Vagina (tissue), 2 donors: ENCODE measurements at regions not wholly inside any gene's neighbourhood (a gene's known extent, or its start where the extent isn't known, plus 50 kb on each side); places are given as distances from the start of the nearest gene placed in this dataset.

Experiments used
- DNase-seq, 2 donors: peaks; one replicate each; pipeline ENCODE4 v3.0.0-alpha.2; 2017; ENCODE audit errors: extremely low spot score in 2 of 2
- H3K27ac ChIP-seq: fragments of 200-600 bp; sonication (generic); one replicate; pipeline ENCODE4 v1.5.1; 2019
- H3K27me3 ChIP-seq: fragments of 200-600 bp; sonication (generic); one replicate; pipeline ENCODE4 v1.5.1; 2019
- H3K36me3 ChIP-seq, 2 donors: fragments of 200-600 bp; sonication (generic); one replicate each; pipeline ENCODE4 v1.5.1; 2017 to 2019
- H3K4me1 ChIP-seq: fragments of 200-600 bp; sonication (generic); one replicate; pipeline ENCODE4 v1.5.1; 2019
- H3K4me3 ChIP-seq, 2 donors: fragments of 200-600 bp; sonication (generic); 1 replicate in 1 of 2; 2 replicates in 1 of 2; pipeline ENCODE4 v1.5.1; 2016 to 2019
- H3K9me3 ChIP-seq: fragments of 200-600 bp; sonication (generic); one replicate; pipeline ENCODE4 v1.5.1; 2019
- CTCF ChIP-seq, 3 experiments: fragments of 450-650 bp in 2 of 3; fragments of 200-600 bp in 1 of 3; sonication (generic) in 1 of 3; IDR thresholded peaks; one replicate each; pipeline ENCODE4 v1.5.1; 2017 to 2019; ENCODE audit warnings: antibody characterized with exemption in 3 of 3, mild to moderate bottlenecking in 2 of 3, moderate library complexity in 2 of 3
- POLR2A ChIP-seq, 2 donors: fragments of 450-650 bp; IDR thresholded peaks; one replicate each; pipeline ENCODE4 v1.6.1; 2017; ENCODE audit warnings: antibody characterized with exemption in 2 of 2, mild to moderate bottlenecking in 2 of 2, moderate library complexity in 2 of 2
- POLR2AphosphoS5 ChIP-seq, 2 donors: sonication (generic); formaldehyde crosslinking; IDR thresholded peaks; one replicate each; pipeline ENCODE4 v1.9.0; 2017; ENCODE audit warnings: antibody characterized with exemption in 2 of 2, mild to moderate bottlenecking in 2 of 2, low read depth in 1 of 2; ENCODE audit not compliant: insufficient read depth in 1 of 2
- intact Hi-C: fragments of 100-400 bp; cut with DNase I; formaldehyde crosslinking; loops from one replicate; pipeline ENCODE4 v1.15.1; 2023

GRCh38 chr1:36673202-36673601 is 190.5 kb upstream of the CSF3R start:
- Histone ChIP-seq H3K27me3 (no peaks in the 10 kb centered on the region), H3K4me1 (no peaks in the 10 kb centered on the region), H3K27ac (no peak overlapping the region), H3K9me3 (no peaks in the 10 kb centered on the region), H3K4me3 (no peak overlapping the region), H3K36me3 (no peaks in the 10 kb centered on the region)
- intact Hi-C loops = no loop called here
- TF ChIP-seq CTCF (IDR thresholded peaks at IDR 0.05) (no peak), POLR2AphosphoS5 (IDR thresholded peaks at IDR 0.05; ENCODE audit: insufficient read depth in 1 of 2, low read depth in 1 of 2) (no peak), POLR2A (IDR thresholded peaks at IDR 0.05) (no peak)
- no peak for DNase-seq

GRCh38 chr1:36669262-36669661 is 186.5 kb upstream of the CSF3R start:
- Histone ChIP-seq H3K27me3 (no peaks in the 10 kb centered on the region), H3K27ac (no peak overlapping the region), H3K9me3 (no peaks in the 10 kb centered on the region), H3K4me3 (no peak overlapping the region), H3K36me3 (no peaks in the 10 kb centered on the region), H3K4me1 (no peaks in the 10 kb centered on the region)
- intact Hi-C loops = no loop called here
- no peak for TF ChIP-seq CTCF (IDR thresholded peaks at IDR 0.05)
- TF ChIP-seq POLR2A (IDR thresholded peaks at IDR 0.05) = no peak
- no peak for TF ChIP-seq POLR2AphosphoS5 (IDR thresholded peaks at IDR 0.05; ENCODE audit: insufficient read depth in 1 of 2, low read depth in 1 of 2)
- no peak for DNase-seq

GRCh38 chr1:36667836-36668235 is 185.1 kb upstream of the CSF3R start:
- Histone ChIP-seq H3K27ac (no peak overlapping the region), H3K4me3 (no peak overlapping the region), H3K4me1 (no peaks in the 10 kb centered on the region), H3K9me3 (no peaks in the 10 kb centered on the region), H3K27me3 (no peaks in the 10 kb centered on the region), H3K36me3 (no peaks in the 10 kb centered on the region)
- intact Hi-C loops = no loop called here
- TF ChIP-seq POLR2A (IDR thresholded peaks at IDR 0.05) (no peak), POLR2AphosphoS5 (IDR thresholded peaks at IDR 0.05; ENCODE audit: insufficient read depth in 1 of 2, low read depth in 1 of 2) (no peak), CTCF (IDR thresholded peaks at IDR 0.05) (no peak)
- no peak for DNase-seq

- intact Hi-C loops = no loop called here
- Histone ChIP-seq H3K27ac (no peak overlapping the region), H3K9me3 (no peaks in the 10 kb centered on the region), H3K36me3 (no peaks in the 10 kb centered on the region), H3K4me1 (no peaks in the 10 kb centered on the region), H3K27me3 (no peaks in the 10 kb centered on the region), H3K4me3 (no peak overlapping the region)
- DNase-seq = no peak
- TF ChIP-seq CTCF (IDR thresholded peaks at IDR 0.05) (no peak), POLR2AphosphoS5 (IDR thresholded peaks at IDR 0.05; ENCODE audit: insufficient read depth in 1 of 2, low read depth in 1 of 2) (no peak), POLR2A (IDR thresholded peaks at IDR 0.05) (no peak)
Measured at GRCh38 chr1:36667256-36667655, 184.5 kb upstream of the CSF3R start.

GRCh38 chr1:36665478-36666080 is 182.9 kb upstream of the CSF3R start:
- no peak for TF ChIP-seq POLR2A (IDR thresholded peaks at IDR 0.05)
- no peak for TF ChIP-seq CTCF (IDR thresholded peaks at IDR 0.05)
- TF ChIP-seq POLR2AphosphoS5 (IDR thresholded peaks at IDR 0.05; ENCODE audit: insufficient read depth in 1 of 2, low read depth in 1 of 2) = no peak
- Histone ChIP-seq H3K27me3 (no peaks in the 10 kb centered on the region), H3K36me3 (no peaks in the 10 kb centered on the region), H3K4me3 (no peak overlapping the region), H3K4me1 (no peaks in the 10 kb centered on the region), H3K27ac (no peak overlapping the region), H3K9me3 (no peaks in the 10 kb centered on the region)
- no peak for DNase-seq
- intact Hi-C loops = no loop called here
